OCI-LY7 (cell line): ENCODE measurements at regions not wholly inside any gene's neighbourhood (a gene's known extent, or its start where the extent isn't known, plus 50 kb on each side); places are given as distances from the start of the nearest gene placed in this dataset.

Experiments used
- BruUV-seq: library from RNA; stranded (reverse); fragments of 400-500 nt; replicated peaks from 2 replicates; lab custom pipeline; 2021; lab: Mats Ljungman, UMichigan
- CTCF ChIA-PET: fragments of 300-600 bp; sonication (Branson Sonifier 250); formaldehyde crosslinking; loops from one replicate; lab custom pipeline; 2022; ENCODE audit warnings: antibody characterized with exemption; ENCODE audit not compliant: unreplicated experiment; lab: Charles Lee
- POLR2A ChIA-PET: fragments of 300-600 bp; sonication (Branson Sonifier 250); formaldehyde crosslinking; loops from one replicate; lab custom pipeline; 2022; ENCODE audit warnings: antibody characterized with exemption; lab: Charles Lee
- DNase-seq: peaks from one replicate; pipeline ENCODE4 v3.0.0-alpha.2; 2015; ENCODE audit warnings: low spot score
- H2AFZ ChIP-seq: fragments of 200-600 bp; sonication (generic), shearing (Covaris generic); 2 replicates; pipeline ENCODE4 v1.6.1; 2014; ENCODE audit warnings: mild to moderate bottlenecking, antibody characterized with exemption, low read length, moderate library complexity
- H3K27ac ChIP-seq: fragments of 200-600 bp; sonication (generic); 2 replicates; pipeline ENCODE4 v1.5.1; 2014; ENCODE audit warnings: mixed run types, low read depth, mild to moderate bottlenecking, moderate library complexity, low read length, inconsistent platforms; ENCODE audit not compliant: poor library complexity, severe bottlenecking
- H3K36me3 ChIP-seq: fragments of 200-600 bp; sonication (generic); 2 replicates; pipeline ENCODE4 v1.6.1; 2014; ENCODE audit warnings: mild to moderate bottlenecking, antibody characterized with exemption, low read length, moderate library complexity, mixed read lengths; ENCODE audit not compliant: insufficient read depth
- H3K4me1 ChIP-seq: fragments of 200-600 bp; sonication (generic); 2 replicates; pipeline ENCODE4 v1.5.1; 2014; ENCODE audit warnings: mild to moderate bottlenecking, low read length; ENCODE audit not compliant: insufficient read depth, poor library complexity, severe bottlenecking
- H3K4me2 ChIP-seq: fragments of 200-600 bp; sonication (generic); 2 replicates; pipeline ENCODE4 v1.6.1; 2014; ENCODE audit warnings: mild to moderate bottlenecking, low read length
- H3K4me3 ChIP-seq: fragments of 200-600 bp; sonication (generic); 2 replicates; pipeline ENCODE4 v1.5.1; 2014; ENCODE audit warnings: mild to moderate bottlenecking, low read depth, low read length; ENCODE audit not compliant: poor library complexity, severe bottlenecking
- H3K79me2 ChIP-seq: fragments of 200-600 bp; sonication (generic); 2 replicates; pipeline ENCODE4 v1.6.1; 2016; ENCODE audit warnings: low read depth, mild to moderate bottlenecking, low read length, moderate library complexity, mixed read lengths; ENCODE audit not compliant: insufficient read depth
- H3K9me2 ChIP-seq: fragments of 200-600 bp; sonication (generic); 2 replicates; pipeline ENCODE4 v1.6.1; 2016; ENCODE audit warnings: mild to moderate bottlenecking, low read length, mixed read lengths; ENCODE audit not compliant: insufficient read depth
- H3K9me3 ChIP-seq: fragments of 200-600 bp; sonication (generic); 2 replicates; pipeline ENCODE4 v1.6.1; 2014; ENCODE audit warnings: mild to moderate bottlenecking, mixed run types, low read length, mixed read lengths
- H4K20me1 ChIP-seq: fragments of 200-600 bp; sonication (generic); 2 replicates; pipeline ENCODE4 v1.6.1; 2014; ENCODE audit warnings: mild to moderate bottlenecking, antibody characterized with exemption, low read length, moderate library complexity, mixed read lengths; ENCODE audit not compliant: insufficient read depth
- EZH2phosphoT487 ChIP-seq: fragments of 200-600 bp; sonication (generic); IDR thresholded peaks from 2 replicates; pipeline ENCODE4 v1.6.1; 2018; ENCODE audit warnings: low read depth, borderline replicate concordance, mild to moderate bottlenecking, mixed run types, antibody characterized with exemption, low read length, moderate library complexity, mixed read lengths
- intact Hi-C: fragments of 100-400 bp; cut with micrococcal nuclease; formaldehyde crosslinking; loops from one replicate; pipeline ENCODE4 v1.10.0; 2022; ENCODE audit not compliant: unreplicated experiment
- TF ChIP-seq, protein P1 (sequence below): fragments of 200-600 bp; sonication (generic); conservative IDR thresholded peaks from 2 replicates; pipeline ENCODE4 v1.5.1; 2014; ENCODE audit warnings: mild to moderate bottlenecking, antibody characterized with exemption, low read length, moderate library complexity, mixed read lengths

DNA sequence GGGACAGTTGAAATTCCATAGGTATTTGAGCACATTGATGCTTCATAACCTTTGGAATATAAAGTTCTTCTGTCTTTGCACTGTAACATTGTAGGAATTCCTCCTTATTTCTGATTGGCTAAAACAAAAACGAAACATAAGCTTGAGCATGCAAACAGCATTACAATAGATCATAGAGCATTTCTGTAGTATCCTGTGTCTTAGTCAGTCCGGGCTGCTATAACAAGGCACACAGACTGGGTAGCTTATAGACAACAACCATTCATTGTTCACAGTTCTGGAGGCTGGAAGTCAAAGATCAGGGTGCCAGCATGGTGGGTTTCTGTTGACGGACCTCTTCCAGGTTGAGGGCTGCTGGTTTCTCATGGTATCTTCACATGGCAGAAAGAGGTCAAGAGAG, 188.7 kb upstream of the SOX21 start:
- no peak for DNase-seq
- Histone ChIP-seq H4K20me1 (no peaks in the 10 kb centered on the region), H3K27ac (no peak overlapping the region), H3K9me3 (no peaks in the 10 kb centered on the region), H3K9me2 (no peaks in the 10 kb centered on the region), H2AFZ (no peak overlapping the region), H3K4me2 (no peak overlapping the region), H3K4me1 (no peaks in the 10 kb centered on the region), H3K79me2 (no peaks in the 10 kb centered on the region), H3K36me3 (no peaks in the 10 kb centered on the region), H3K4me3 (no peak overlapping the region)
- no TSS peak for BruUV-seq
- ChIA-PET POLR2A (no interaction called here), CTCF (no interaction called here)
- intact Hi-C loops = no loop called here
- no peak for TF ChIP-seq EZH2phosphoT487
- TF ChIP-seq, protein P1, sequence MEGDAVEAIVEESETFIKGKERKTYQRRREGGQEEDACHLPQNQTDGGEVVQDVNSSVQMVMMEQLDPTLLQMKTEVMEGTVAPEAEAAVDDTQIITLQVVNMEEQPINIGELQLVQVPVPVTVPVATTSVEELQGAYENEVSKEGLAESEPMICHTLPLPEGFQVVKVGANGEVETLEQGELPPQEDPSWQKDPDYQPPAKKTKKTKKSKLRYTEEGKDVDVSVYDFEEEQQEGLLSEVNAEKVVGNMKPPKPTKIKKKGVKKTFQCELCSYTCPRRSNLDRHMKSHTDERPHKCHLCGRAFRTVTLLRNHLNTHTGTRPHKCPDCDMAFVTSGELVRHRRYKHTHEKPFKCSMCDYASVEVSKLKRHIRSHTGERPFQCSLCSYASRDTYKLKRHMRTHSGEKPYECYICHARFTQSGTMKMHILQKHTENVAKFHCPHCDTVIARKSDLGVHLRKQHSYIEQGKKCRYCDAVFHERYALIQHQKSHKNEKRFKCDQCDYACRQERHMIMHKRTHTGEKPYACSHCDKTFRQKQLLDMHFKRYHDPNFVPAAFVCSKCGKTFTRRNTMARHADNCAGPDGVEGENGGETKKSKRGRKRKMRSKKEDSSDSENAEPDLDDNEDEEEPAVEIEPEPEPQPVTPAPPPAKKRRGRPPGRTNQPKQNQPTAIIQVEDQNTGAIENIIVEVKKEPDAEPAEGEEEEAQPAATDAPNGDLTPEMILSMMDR = no peak

GRCh38 chr13:94896719-94897317, 184.5 kb upstream of the SOX21 start:
- CTCF ChIA-PET = no interaction called here
- Histone ChIP-seq H3K4me2 (no peak overlapping the region), H3K9me2 (no peaks in the 10 kb centered on the region), H2AFZ (no peak overlapping the region), H4K20me1 (no peaks in the 10 kb centered on the region), H3K36me3 (no peaks in the 10 kb centered on the region), H3K79me2 (no peaks in the 10 kb centered on the region), H3K27ac (no peak overlapping the region), H3K4me3 (no peak overlapping the region), H3K9me3 (no peaks in the 10 kb centered on the region), H3K4me1 (no peaks in the 10 kb centered on the region)
- DNase-seq = no peak
- TF ChIP-seq, protein P1 = no peak
- TF ChIP-seq EZH2phosphoT487 = no peak
- BruUV-seq = no TSS peak
- POLR2A ChIA-PET = no interaction called here
- intact Hi-C loops = no loop called here

GRCh38 chr13:94896238-94896637, 183.9 kb upstream of the SOX21 start:
- Histone ChIP-seq H4K20me1 (no peaks in the 10 kb centered on the region), H3K27ac (no peak overlapping the region), H3K79me2 (no peaks in the 10 kb centered on the region), H3K9me3 (no peaks in the 10 kb centered on the region), H3K36me3 (no peaks in the 10 kb centered on the region), H3K4me3 (no peak overlapping the region), H2AFZ (no peak overlapping the region), H3K9me2 (no peaks in the 10 kb centered on the region), H3K4me2 (no peak overlapping the region), H3K4me1 (no peaks in the 10 kb centered on the region)
- CTCF ChIA-PET = no interaction called here
- intact Hi-C loops = no loop called here
- BruUV-seq = no TSS peak
- POLR2A ChIA-PET = no interaction called here
- no peak for DNase-seq
- no peak for TF ChIP-seq EZH2phosphoT487
- TF ChIP-seq, protein P1 = no peak
